Stimulated activated CD4-positive, alpha-beta T cell treated with anti-CD3 and anti-CD28 coated beads, Interleukin-15, amount 100 ng/mL, for 24 hours (primary cell): ENCODE measurements at regions not wholly inside any gene's neighbourhood (a gene's known extent, or its start where the extent isn't known, plus 50 kb on each side); places are given as distances from the start of the nearest gene placed in this dataset.
"Not testable (repeated sequence)": the region's sequence is repeated elsewhere in the genome, so short reads cannot be mapped to it uniquely, and the experiment has no call there.

Experiments used
- DNase-seq: peaks from one replicate; pipeline ENCODE4 v3.0.0-alpha.2; 2020

- DNase-seq = no peak
Observed at GRCh38 chr2:225781145-225781544, 381.6 kb downstream of the NYAP2 start.

DNA sequence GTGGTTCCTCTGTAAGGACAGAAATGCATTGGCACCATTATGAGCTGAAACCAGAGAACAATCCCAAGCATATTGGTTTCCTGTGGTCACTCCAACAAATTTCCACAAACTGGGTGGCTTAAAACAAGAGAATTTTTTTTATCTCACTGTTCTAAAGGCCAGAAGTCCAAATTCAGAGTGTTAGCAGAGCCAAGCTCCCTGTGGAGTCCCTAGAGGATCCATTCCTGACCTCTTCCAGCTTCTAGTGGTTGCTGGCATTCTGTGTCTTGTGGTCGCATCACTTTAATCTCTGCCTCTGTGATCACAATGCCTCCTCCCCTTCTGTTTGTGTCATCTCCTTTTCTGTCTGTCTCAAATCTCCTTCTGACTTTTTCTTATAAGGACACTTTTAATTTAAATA is 380.3 kb downstream of the NYAP2 start:
- DNase-seq = no peak

DNA sequence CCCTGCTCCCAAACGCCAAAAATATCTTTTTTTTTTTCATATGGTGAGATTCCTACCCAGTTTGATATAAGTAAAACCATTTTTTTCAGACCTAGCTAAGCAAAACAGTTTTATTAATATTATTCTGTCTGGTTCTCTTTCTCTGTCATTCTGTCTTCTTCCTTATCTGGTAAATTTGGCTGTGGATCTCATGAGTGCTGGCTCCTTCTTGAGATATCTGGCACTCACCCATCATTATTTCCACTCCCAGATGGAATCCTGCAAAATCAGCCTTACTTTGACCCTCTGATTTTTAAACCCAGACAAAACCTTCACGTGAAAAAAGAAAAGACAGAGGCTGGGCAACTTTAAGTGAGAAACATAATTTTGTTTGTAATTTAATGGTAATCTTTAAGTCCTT is 373.6 kb downstream of the NYAP2 start:
- DNase-seq = no peak

- DNase-seq = no peak
Observed at GRCh38 chr2:225771701-225772100, 372.2 kb downstream of the NYAP2 start.

- DNase-seq = no peak
Observed at GRCh38 chr2:225768741-225769140, 369.2 kb downstream of the NYAP2 start.

DNA sequence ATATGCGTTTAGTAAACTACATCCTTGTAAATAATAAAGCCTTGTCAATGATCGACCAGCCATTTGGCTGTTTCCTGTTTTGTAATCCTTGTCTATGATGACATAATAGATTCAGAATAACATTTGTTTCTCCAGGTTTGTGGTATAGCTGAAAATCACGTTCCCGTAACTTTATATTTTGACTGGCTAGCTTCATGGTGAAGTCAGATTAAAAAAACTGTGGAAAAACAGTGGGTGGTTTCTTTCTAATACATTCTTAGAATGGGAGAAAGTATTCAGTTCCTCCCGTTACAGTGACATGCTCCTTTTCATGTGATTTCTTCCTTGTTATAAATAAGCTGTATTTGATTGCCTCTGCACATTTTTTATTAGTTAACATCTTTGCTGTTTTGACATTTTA is 366.9 kb downstream of the NYAP2 start:
- DNase-seq = no peak

GRCh38 chr2:225765820-225766219 is 366.3 kb downstream of the NYAP2 start:
- DNase-seq = no peak

DNA sequence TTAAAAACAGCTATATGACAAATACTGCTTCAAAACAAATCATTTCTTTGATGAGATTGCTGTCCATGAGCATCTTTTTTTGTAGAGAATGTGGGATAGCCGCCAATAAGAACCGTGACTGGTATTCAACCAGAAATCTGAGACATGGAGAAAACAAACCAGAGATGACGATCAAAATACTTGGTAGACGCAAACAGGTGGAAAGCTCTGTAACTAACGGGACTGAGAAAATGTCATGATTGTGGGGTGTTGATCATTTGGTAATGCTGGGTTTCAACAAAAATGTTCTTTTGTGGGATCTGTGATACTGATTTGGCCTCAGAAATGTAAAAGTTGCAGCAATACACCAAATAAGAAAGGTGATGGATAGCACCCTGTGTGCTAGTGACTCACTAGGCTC is 364.8 kb downstream of the NYAP2 start:
- no peak for DNase-seq

- DNase-seq = no peak
Observed at GRCh38 chr2:225763711-225764110, 364.2 kb downstream of the NYAP2 start.

DNA sequence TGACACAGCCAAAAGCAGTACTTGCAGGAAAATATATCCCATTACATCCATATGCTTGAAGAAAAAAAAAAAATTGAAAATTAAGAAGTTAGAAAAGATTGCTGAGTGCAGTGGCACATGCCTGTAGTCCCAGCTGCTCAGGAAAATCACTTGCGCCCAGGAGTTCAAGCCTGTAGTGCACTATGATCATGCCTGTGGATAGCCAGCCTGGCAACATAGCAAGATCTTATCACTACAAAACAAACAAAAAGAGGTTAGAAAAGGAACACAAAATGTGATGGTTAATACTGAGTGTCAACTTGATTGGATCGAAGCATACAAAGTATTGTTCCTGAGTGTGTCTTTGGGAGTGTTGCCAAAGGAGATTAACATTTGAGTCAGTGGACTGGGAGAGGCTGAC is 361.9 kb downstream of the NYAP2 start:
- no peak for DNase-seq

DNA sequence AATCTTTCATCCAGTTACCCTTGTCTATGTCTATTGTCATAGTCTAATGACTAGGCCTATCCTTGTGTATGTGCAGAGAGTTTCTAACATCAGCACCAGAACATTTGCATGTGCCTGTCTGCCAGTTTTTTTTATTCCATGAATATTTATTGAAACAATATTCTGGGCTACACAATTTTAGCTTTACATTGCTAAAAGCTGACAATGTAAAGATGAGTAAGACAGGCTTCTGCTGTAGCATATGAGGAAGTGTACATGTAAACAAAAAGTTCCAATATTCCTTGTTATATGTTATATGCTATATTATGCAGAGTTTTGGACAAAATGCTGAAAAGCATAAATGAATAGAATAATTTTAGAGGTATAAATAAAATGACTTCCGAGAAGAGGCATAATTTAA is 357.7 kb downstream of the NYAP2 start:
- no peak for DNase-seq

DNA sequence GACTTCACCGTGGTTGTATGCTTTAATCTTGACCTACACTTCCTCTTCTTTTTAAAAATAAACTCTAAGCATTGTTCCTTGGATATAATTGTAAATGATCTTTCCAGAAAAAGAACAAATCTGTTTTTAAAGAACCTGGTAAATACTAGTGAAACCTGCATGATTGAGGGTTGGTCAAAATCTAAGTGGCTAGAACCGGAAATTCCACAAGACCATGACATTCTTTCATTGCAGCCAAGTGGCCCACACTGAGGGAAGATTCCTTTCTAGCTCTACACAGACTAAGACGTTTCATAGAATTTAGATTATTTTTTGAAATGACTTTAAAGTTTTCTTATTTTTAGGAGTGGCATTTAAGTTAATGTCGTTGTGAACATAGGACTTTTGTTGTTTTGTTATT is 356.7 kb downstream of the NYAP2 start:
- no peak for DNase-seq

- no peak for DNase-seq
Observed at GRCh38 chr2:225748609-225749008, 349.1 kb downstream of the NYAP2 start.

- not testable (repeated sequence) for DNase-seq
Observed at GRCh38 chr2:225743996-225744395, 344.5 kb downstream of the NYAP2 start.

- no peak for DNase-seq
Observed at GRCh38 chr2:225742487-225742886, 343.0 kb downstream of the NYAP2 start.

DNA sequence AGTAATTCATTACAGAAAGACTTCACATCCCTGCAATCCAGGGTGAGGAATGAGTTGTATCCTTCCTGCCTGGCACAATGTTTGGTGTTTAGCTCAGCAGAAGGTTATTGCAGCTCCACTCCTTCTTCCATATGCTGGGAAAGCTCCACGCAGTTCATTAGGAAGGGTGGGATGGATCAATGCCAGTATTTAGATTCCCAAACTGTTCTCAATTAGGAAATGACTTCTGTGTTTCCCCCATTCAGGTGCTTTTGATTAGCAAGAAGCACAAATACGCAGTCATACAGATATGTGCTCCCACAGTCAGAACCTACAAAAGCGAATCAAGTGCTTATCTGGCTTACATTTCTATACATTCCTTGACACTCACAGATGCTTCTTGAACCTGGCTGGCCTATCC is 340.6 kb downstream of the NYAP2 start:
- DNase-seq = no peak

DNA sequence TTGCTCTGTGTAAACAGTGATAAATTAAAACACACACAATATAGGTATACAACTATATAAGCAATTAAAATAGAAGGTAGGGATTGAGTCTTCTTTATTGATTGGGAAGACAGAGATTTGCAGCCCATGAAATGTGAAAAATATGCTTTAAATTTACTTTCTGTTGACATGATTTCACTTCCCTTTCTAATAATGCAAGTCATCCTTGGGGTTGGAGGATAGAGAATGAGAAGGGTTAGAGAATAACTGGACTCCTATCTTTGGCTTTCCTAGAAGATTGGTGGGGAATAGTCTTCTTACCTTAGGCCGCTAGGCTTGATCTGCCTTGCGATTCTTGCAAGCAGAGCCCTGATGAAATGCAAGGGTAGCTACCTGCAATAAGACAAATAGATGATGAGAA is 339.8 kb downstream of the NYAP2 start:
- DNase-seq = no peak

DNA sequence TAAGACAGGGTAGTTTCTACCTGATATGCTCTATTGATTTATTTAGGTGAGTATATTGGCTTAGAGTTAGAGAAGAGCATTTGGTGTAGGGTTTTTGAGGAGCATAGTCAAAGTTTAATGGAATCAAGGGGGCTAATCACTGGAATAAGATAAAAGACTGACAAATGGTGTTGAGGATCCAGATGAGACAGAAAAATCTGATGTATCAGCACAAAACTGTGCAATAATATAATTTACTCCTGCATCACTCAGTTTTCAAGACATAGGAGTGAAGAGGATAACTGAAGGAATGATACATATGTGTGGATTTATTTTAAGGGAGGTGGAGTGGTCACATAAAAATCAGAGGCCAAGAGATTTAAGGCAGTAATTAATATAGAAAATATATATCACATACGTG is 339.2 kb downstream of the NYAP2 start:
- DNase-seq = no peak

DNA sequence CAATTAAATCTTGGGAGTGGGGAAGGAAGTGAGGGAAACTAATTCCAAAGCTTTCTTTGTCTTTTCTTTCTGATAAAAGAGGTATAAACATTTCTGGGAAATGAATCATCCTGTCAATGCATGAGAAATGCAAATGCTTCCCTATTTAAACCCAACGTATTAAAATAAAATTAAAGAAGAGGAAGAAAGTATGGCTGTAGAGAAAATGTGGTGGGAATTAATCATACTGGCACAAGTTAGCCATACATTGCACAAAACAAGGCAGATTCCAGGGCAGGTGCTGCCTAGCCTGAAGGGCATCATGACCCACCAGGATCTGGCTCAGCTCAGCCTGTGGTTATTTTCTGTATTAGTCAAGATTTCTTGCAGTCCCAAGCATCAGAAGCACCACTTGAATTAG is 338.0 kb downstream of the NYAP2 start:
- no peak for DNase-seq

- DNase-seq = no peak
Observed at GRCh38 chr2:225735844-225736243, 336.3 kb downstream of the NYAP2 start.

GRCh38 chr2:225725726-225726125 is 326.2 kb downstream of the NYAP2 start:
- no peak for DNase-seq
